Coronary artery (tissue), 2 donors: ENCODE measurements at regions not wholly inside any gene's neighbourhood (a gene's known extent, or its start where the extent isn't known, plus 50 kb on each side); places are given as distances from the start of the nearest gene placed in this dataset.

Source experiments
- DNase-seq: peaks from one replicate; pipeline ENCODE4 v3.0.0-alpha.2; 2017; ENCODE audit warnings: low spot score
- H3K27ac ChIP-seq, 2 donors: fragments of 200-600 bp; sonication (generic); one replicate each; pipeline ENCODE4 v1.5.1; 2016 to 2019
- H3K4me3 ChIP-seq: fragments of 200-600 bp; sonication (generic); 2 replicates; pipeline ENCODE4 v1.5.1; 2016; ENCODE audit warnings: mild to moderate bottlenecking, moderate library complexity
- TF ChIP-seq, protein P1 (sequence below): fragments of 200-600 bp; sonication (generic); IDR thresholded peaks from one replicate; pipeline ENCODE4 v1.5.1; 2019; ENCODE audit warnings: antibody characterized with exemption

DNA sequence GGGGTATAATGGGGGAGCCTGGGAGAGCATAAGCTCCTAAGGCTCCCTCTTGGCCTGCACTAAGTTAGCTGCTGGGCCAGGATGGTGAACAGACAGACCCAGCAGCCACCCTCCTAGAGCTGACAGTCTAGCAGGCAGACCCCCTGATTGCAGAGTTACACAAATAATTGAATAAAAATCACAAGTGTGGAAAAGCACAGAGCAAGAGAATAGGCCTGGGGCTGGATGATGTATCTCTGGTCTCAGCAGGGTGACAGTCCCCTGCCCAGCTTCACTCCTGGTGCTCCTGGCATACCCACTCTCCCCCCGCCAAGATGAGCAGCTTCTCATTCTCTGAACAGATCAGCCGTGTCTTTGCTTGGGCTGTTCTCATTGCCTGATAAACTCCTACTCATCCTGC is 86.1 kb upstream of the STX18 start:
- TF ChIP-seq, protein P1, sequence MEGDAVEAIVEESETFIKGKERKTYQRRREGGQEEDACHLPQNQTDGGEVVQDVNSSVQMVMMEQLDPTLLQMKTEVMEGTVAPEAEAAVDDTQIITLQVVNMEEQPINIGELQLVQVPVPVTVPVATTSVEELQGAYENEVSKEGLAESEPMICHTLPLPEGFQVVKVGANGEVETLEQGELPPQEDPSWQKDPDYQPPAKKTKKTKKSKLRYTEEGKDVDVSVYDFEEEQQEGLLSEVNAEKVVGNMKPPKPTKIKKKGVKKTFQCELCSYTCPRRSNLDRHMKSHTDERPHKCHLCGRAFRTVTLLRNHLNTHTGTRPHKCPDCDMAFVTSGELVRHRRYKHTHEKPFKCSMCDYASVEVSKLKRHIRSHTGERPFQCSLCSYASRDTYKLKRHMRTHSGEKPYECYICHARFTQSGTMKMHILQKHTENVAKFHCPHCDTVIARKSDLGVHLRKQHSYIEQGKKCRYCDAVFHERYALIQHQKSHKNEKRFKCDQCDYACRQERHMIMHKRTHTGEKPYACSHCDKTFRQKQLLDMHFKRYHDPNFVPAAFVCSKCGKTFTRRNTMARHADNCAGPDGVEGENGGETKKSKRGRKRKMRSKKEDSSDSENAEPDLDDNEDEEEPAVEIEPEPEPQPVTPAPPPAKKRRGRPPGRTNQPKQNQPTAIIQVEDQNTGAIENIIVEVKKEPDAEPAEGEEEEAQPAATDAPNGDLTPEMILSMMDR: no peak
- H3K4me3 ChIP-seq: no peak overlapping the region
- H3K27ac ChIP-seq: no peak overlapping the region
- DNase-seq: no peak

DNA sequence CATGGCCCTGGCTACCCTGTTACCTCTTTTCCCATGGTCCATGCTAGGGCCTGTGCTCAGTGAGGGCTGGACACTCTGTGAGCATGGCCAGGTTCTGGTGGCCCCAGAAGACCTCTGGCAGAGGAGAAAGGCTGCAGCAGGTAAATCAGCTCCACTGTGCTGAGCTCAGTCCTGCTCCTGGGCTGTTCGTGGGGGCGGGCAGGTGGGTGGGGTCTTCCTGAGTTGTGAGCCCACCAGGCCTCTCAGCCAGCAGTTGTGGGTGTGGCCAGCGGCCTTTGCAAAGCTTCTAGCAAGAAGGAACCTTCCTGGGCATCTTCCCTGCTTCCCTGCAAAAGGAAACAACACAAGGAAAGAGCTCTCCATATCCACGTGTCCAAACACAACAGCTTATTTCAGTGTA is 85.3 kb upstream of the STX18 start:
- TF ChIP-seq, protein P1: no peak
- no peak overlapping the region for H3K4me3 ChIP-seq
- DNase-seq: no peak
- H3K27ac ChIP-seq: no peak overlapping the region

DNA sequence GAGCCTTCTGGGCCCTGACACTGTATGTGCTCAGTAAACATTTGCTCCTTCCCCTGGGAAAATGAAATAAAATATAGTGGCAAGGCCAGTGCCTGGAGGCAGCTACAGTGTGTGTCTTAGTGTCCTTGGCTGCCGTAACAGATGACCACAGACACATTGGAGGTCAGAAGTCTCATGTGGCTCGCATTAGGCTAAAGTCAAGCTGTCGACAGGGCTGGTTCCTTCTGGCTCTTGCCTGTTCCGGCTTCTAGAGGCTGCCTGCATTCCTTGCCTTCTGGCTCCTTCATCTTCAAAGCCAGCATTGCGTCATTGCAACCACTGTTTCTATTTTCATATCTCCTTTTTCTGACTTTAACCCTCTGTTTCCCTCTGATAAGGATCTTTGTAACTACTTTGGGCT is 83.6 kb upstream of the STX18 start:
- no peak for DNase-seq
- no peak overlapping the region for H3K27ac ChIP-seq
- H3K4me3 ChIP-seq: no peak overlapping the region
- TF ChIP-seq, protein P1: no peak

DNA sequence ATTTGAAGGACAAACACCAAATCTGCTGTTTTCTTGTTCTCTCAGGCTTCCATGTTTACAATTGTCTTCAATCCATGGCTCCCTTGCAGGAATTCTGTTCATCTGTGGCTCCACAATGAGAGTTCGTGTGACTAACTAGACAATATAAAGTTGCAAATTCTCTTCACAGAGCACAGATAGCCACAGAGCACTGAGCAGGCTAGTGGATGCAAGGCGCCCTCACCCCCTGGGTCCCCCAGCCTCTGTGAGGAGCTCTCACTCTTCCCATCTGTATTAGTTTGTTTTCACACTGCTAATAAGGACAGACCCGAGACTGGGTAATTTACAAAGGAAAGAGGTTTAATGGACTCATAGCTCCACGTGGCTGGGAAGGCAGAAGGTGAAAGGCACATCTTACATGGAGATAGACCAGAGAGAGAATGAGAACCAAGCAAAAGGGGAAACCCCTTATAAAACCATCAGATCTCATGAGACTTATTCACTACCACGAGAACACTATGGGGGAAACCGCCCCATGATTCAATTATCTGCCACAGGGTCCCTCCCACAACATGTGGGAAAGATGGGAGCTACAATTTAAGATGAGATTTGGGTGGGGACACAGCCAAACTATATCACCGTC is 82.5 kb upstream of the STX18 start:
- Histone ChIP-seq H3K4me3 (no peak overlapping the region), H3K27ac (no peak overlapping the region)
- TF ChIP-seq, protein P1: no peak
- DNase-seq: no peak

DNA sequence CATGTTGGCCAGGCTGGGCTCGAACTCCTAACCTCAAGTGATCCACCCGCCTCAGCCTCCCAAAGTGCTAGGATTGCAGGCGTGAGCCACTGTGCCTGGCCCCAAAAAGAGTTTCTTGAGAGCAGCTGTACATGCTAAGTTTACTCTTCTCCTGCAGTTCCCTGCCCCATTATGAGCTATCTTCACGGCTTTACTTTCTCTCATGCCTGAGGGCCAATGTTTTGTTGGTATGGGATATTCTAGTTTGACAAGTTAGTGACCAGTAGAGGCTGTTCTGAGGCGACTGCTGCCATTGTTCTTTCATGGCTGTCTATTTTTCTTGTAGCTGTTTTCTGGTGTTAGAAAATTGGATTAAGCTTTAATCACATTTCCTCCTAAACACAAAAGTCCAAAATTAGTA is 78.0 kb upstream of the STX18 start:
- no peak for DNase-seq
- no peak overlapping the region for H3K27ac ChIP-seq
- TF ChIP-seq, protein P1: no peak
- H3K4me3 ChIP-seq: no peak overlapping the region

DNA sequence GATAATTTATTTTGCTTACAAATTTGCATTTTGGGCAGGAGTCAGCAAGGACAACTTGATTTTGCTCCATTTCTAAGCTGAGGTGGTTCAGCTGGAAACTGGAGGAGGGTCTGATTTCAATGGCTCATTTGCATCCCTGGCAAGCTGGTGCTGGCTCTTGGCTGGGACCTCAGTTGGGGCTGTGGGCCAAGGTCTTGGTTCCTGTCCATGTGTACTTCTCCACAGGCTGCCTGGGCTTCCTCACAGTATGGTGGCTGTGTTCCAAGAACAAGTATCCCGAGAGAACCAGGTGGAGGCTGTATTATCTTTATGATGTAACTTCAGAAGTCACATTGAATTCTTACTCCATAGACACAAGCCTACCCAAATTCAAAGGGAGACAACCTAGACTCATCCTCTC is 77.0 kb upstream of the STX18 start:
- Histone ChIP-seq H3K27ac (no peak overlapping the region), H3K4me3 (no peak overlapping the region)
- no peak for DNase-seq
- TF ChIP-seq, protein P1: no peak

DNA sequence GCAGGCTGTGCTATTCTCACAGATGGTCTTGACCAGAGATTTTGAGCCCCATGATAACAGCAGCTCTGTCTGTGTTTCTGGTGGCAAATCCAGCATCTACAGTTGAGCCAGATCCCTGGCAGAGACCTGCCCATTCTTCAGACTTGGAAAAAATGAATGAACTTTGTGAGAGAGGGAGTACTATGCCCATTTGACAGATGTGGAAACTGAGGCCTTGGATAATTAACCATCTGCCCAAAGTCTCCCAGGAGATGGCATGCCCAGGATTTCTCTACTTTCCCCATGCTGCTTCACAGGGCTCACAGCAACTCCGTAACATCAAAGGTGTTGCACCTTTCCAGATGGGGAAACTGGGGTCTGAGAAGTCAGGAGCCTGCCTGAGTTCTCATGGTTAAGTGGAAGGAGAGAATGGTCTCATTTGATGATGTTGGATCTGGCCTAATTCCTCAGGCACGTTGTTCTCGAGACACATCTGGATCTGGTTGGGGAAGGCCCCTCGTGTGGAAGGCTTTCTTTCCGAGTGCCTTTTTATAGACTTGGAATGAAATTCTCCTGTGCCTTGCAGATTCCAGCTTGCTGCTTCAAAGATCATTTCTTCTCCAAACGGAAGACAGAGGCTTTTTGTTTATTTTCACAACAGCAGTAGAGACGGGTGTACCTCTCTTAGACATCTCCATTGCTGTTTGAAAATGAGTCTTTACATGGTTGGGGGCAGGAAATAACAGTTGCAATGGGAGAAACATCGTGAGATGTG is 73.3 kb upstream of the STX18 start:
- TF ChIP-seq, protein P1: no peak
- DNase-seq: peak; percentile 36
- no peak overlapping the region for H3K27ac ChIP-seq

More for the DNA sequence above, 73.3 kb upstream of the STX18 start:
- H3K4me3 ChIP-seq: no peak overlapping the region
